ENCODE measurements at regions not wholly inside any gene's neighbourhood (a gene's known extent, or its start where the extent isn't known, plus 50 kb on each side); places are given as distances from the start of the nearest gene placed in this dataset.

DNA sequence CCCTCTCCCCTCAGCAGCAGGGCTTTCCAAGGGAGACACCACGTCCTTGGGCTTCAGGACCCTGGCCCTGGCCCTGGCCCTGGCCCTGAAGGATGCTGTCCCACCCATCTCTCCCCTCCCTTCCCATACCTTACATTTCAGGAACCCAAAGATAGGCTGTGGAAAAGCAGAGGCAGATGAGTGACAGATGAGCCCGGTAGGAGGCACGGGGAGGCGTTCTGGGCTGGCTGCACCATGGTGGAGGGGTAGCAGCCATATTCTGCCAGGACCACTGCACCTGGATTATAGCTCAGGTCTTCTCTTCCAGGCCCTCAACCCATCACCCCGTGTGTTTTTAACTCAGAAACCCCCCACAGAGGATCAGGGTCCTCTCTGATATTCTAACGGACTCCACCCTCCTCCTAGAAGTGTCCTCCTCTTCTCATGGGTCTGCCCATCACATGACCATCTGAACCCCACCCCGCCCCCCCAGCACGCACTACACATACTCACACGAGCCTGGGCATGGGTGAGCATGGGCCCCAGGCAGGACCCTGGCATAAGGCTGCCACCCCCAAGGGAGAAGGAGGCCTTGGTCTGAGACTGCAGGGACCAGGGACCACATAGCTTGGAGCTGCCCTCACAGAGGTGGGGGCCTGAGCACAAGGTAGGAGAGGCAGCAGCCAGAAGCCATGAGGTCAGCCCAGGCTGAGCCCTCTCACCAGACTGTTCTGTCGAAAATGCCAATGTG lies 220.8 kb upstream of the CDH4 start:
- Histone ChIP-seq H3K27me3 (replicated peaks; ENCODE audit: insufficient read depth, low read length) (peaks cover 14% of the 10 kb centered on the region; the same call in 1 of the 2 replicates), H3K9me2 (replicated peaks; ENCODE audit: insufficient read depth, low read length) (no peaks in the 10 kb centered on the region), H3K4me3 (ENCODE audit: low read length) (no peak overlapping the region), H2AFZ (ENCODE audit: low read length) (no peak overlapping the region), H3K79me2 (ENCODE audit: low read length) (no peaks in the 10 kb centered on the region), H3K9me3 (replicated peaks; ENCODE audit: insufficient read depth, low read length) (no peaks in the 10 kb centered on the region), H4K20me1 (ENCODE audit: insufficient read depth, low read length) (no peaks in the 10 kb centered on the region), H3K36me3 (replicated peaks; ENCODE audit: insufficient read depth, low read length) (no peaks in the 10 kb centered on the region), H3F3A (ENCODE audit: insufficient read depth, low read length) (no peaks in the 10 kb centered on the region), H3K4me1 (ENCODE audit: low read length) (no peaks in the 10 kb centered on the region), H3K9ac (ENCODE audit: low read length) (no peak overlapping the region), H3K4me2 (ENCODE audit: low read depth, low read length) (no peak overlapping the region), H3K27ac (ENCODE audit: low read length) (no peak overlapping the region)
- DNase-seq = no peak
- no peak for TF ChIP-seq EZH2phosphoT487 (IDR thresholded peaks at IDR 0.05; ENCODE audit: low read length)
- TF ChIP-seq, protein P1, sequence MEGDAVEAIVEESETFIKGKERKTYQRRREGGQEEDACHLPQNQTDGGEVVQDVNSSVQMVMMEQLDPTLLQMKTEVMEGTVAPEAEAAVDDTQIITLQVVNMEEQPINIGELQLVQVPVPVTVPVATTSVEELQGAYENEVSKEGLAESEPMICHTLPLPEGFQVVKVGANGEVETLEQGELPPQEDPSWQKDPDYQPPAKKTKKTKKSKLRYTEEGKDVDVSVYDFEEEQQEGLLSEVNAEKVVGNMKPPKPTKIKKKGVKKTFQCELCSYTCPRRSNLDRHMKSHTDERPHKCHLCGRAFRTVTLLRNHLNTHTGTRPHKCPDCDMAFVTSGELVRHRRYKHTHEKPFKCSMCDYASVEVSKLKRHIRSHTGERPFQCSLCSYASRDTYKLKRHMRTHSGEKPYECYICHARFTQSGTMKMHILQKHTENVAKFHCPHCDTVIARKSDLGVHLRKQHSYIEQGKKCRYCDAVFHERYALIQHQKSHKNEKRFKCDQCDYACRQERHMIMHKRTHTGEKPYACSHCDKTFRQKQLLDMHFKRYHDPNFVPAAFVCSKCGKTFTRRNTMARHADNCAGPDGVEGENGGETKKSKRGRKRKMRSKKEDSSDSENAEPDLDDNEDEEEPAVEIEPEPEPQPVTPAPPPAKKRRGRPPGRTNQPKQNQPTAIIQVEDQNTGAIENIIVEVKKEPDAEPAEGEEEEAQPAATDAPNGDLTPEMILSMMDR (IDR thresholded peaks at IDR 0.05; ENCODE audit: low read length) = no peak
- TF ChIP-seq EZH2 (optimal IDR thresholded peaks at IDR 0.05; ENCODE audit: low read depth, low read length) = no peak

DNA sequence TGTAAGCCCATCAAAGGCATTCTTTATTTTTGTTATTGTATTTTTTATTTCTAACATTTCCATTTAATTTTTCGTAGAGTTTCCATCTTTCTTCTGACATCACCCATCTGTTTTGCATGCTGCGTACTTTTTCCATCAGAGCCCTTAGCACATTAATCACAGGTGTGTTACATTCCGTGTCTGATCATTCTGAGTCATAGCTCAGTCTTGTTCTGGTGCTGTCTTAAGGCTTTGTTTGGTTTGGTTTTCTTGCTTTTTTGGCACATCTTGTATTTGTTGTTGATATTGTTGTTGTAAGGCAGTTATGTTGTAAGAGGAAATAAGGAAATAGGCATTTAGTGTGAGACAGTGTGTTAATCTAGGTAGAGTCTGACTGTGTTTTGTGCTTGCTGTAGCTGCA lies 214.6 kb upstream of the CDH4 start:
- TF ChIP-seq, protein P1 (IDR thresholded peaks at IDR 0.05; ENCODE audit: low read length) = no peak
- TF ChIP-seq EZH2 (optimal IDR thresholded peaks at IDR 0.05; ENCODE audit: low read depth, low read length) (no peak), EZH2phosphoT487 (IDR thresholded peaks at IDR 0.05; ENCODE audit: low read length) (no peak)
- Histone ChIP-seq H4K20me1 (ENCODE audit: insufficient read depth, low read length) (no peaks in the 10 kb centered on the region), H3K27me3 (replicated peaks; ENCODE audit: insufficient read depth, low read length) (no peaks in the 10 kb centered on the region), H3K4me3 (ENCODE audit: low read length) (no peak overlapping the region), H3K27ac (ENCODE audit: low read length) (no peak overlapping the region), H3K9me3 (replicated peaks; ENCODE audit: insufficient read depth, low read length) (no peaks in the 10 kb centered on the region), H3K79me2 (ENCODE audit: low read length) (no peaks in the 10 kb centered on the region), H3K36me3 (replicated peaks; ENCODE audit: insufficient read depth, low read length) (no peaks in the 10 kb centered on the region), H3K9me2 (replicated peaks; ENCODE audit: insufficient read depth, low read length) (no peaks in the 10 kb centered on the region), H3K4me1 (ENCODE audit: low read length) (no peaks in the 10 kb centered on the region), H3K9ac (ENCODE audit: low read length) (no peak overlapping the region), H3F3A (ENCODE audit: insufficient read depth, low read length) (no peaks in the 10 kb centered on the region), H2AFZ (ENCODE audit: low read length) (no peak overlapping the region), H3K4me2 (ENCODE audit: low read depth, low read length) (no peak overlapping the region)
- DNase-seq = no peak

DNA sequence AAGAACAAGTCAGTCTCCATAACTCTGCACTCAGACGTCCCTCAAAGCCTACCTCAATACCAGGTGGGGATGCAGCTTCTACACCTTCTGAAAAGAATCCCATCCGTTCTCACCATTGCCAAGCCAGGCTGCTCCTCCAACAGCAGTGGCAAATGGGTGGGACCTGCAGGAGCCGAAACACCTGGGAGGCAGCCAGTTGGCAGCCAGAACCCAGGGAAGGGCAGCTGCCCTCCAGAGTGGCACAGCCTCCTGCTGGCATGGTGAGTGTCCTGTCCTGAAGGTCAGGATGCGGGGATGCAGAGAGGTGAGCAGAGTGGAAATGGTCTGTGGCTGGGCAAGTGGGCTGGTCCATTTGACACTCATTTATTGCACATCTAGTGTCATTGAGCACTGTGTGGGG lies 210.6 kb upstream of the CDH4 start:
- Histone ChIP-seq H3K9me2 (replicated peaks; ENCODE audit: insufficient read depth, low read length) (no peaks in the 10 kb centered on the region), H3K4me2 (ENCODE audit: low read depth, low read length) (no peak overlapping the region), H3K36me3 (replicated peaks; ENCODE audit: insufficient read depth, low read length) (no peaks in the 10 kb centered on the region), H3K27ac (ENCODE audit: low read length) (no peak overlapping the region), H3K9me3 (replicated peaks; ENCODE audit: insufficient read depth, low read length) (no peaks in the 10 kb centered on the region), H4K20me1 (ENCODE audit: insufficient read depth, low read length) (no peaks in the 10 kb centered on the region), H2AFZ (ENCODE audit: low read length) (no peak overlapping the region), H3K27me3 (replicated peaks; ENCODE audit: insufficient read depth, low read length) (peaks cover 10% of the 10 kb centered on the region), H3F3A (ENCODE audit: insufficient read depth, low read length) (no peaks in the 10 kb centered on the region), H3K79me2 (ENCODE audit: low read length) (no peaks in the 10 kb centered on the region), H3K4me1 (ENCODE audit: low read length) (no peaks in the 10 kb centered on the region), H3K4me3 (ENCODE audit: low read length) (no peak overlapping the region), H3K9ac (ENCODE audit: low read length) (no peak overlapping the region)
- TF ChIP-seq, protein P1 (IDR thresholded peaks at IDR 0.05; ENCODE audit: low read length) = no peak
- TF ChIP-seq EZH2 (optimal IDR thresholded peaks at IDR 0.05; ENCODE audit: low read depth, low read length) (no peak), EZH2phosphoT487 (IDR thresholded peaks at IDR 0.05; ENCODE audit: low read length) (no peak)
- DNase-seq = no peak
